SJCRH30 (cell line): ENCODE measurements at regions not wholly inside any gene's neighbourhood (a gene's known extent, or its start where the extent isn't known, plus 50 kb on each side); places are given as distances from the start of the nearest gene placed in this dataset.

Source experiments
- DNase-seq, 2 experiments: peaks; one replicate each; pipeline ENCODE4 v3.0.0-alpha.2; 2015 to 2020
- H3K27ac ChIP-seq: fragments of 250-450 bp; sonication (Bioruptor Pico); 2 replicates; pipeline ENCODE4 v1.5.1; 2020; ENCODE audit warnings: mild to moderate bottlenecking, moderate library complexity
- H3K27me3 ChIP-seq: fragments of 250-450 bp; sonication (Bioruptor Pico); 2 replicates; pipeline ENCODE4 v1.5.1; 2020; ENCODE audit warnings: mild to moderate bottlenecking, moderate library complexity
- H3K36me3 ChIP-seq: fragments of 250-450 bp; sonication (Bioruptor Pico); 2 replicates; pipeline ENCODE4 v1.5.1; 2020; ENCODE audit warnings: mild to moderate bottlenecking, moderate library complexity
- H3K4me1 ChIP-seq: fragments of 250-450 bp; sonication (Bioruptor Pico); 2 replicates; pipeline ENCODE4 v1.5.1; 2020; ENCODE audit warnings: mild to moderate bottlenecking, moderate library complexity
- H3K4me3 ChIP-seq: fragments of 250-450 bp; sonication (Bioruptor Pico); 2 replicates; pipeline ENCODE4 v1.5.1; 2020; ENCODE audit warnings: mild to moderate bottlenecking, moderate library complexity
- H3K9me3 ChIP-seq: fragments of 250-450 bp; sonication (Bioruptor Pico); replicated peaks from 2 replicates; pipeline ENCODE4 v1.5.1; 2020; ENCODE audit warnings: mild to moderate bottlenecking, moderate library complexity

GRCh38 chr13:22061806-22062391, 391.0 kb downstream of the FGF9 start:
- H3K27me3 ChIP-seq: no peaks in the 10 kb centered on the region; the same call in 1 of the 2 replicates
- no peaks in the 10 kb centered on the region for H3K36me3 ChIP-seq
- H3K4me3 ChIP-seq: no peak overlapping the region
- no peak for DNase-seq
- H3K27ac ChIP-seq: no peak overlapping the region
- no peaks in the 10 kb centered on the region for H3K4me1 ChIP-seq
- H3K9me3 ChIP-seq: no peaks in the 10 kb centered on the region

GRCh38 chr13:22062478-22063205, 391.8 kb downstream of the FGF9 start:
- H3K9me3 ChIP-seq: no peaks in the 10 kb centered on the region
- no peaks in the 10 kb centered on the region for H3K36me3 ChIP-seq
- no peak overlapping the region for H3K27ac ChIP-seq
- no peaks in the 10 kb centered on the region for H3K4me1 ChIP-seq
- H3K27me3 ChIP-seq: no peaks in the 10 kb centered on the region; the same call in 1 of the 2 replicates
- DNase-seq: no peak
- H3K4me3 ChIP-seq: no peak overlapping the region

- no peaks in the 10 kb centered on the region for H3K4me1 ChIP-seq
- no peaks in the 10 kb centered on the region for H3K36me3 ChIP-seq
- no peak overlapping the region for H3K4me3 ChIP-seq
- H3K27ac ChIP-seq: no peak overlapping the region
- no peaks in the 10 kb centered on the region for H3K27me3 ChIP-seq
- DNase-seq: no peak
- no peaks in the 10 kb centered on the region for H3K9me3 ChIP-seq
Measured at GRCh38 chr13:22063416-22064124, 392.7 kb downstream of the FGF9 start.

GRCh38 chr13:22064854-22065620, 394.2 kb downstream of the FGF9 start:
- Histone ChIP-seq H3K27ac (no peak overlapping the region), H3K27me3 (no peaks in the 10 kb centered on the region), H3K4me3 (no peak overlapping the region), H3K4me1 (no peaks in the 10 kb centered on the region), H3K9me3 (no peaks in the 10 kb centered on the region), H3K36me3 (no peaks in the 10 kb centered on the region)
- DNase-seq: no peak

GRCh38 chr13:22073718-22074117, 402.8 kb downstream of the FGF9 start:
- Histone ChIP-seq H3K4me1 (peaks cover 3% of the 10 kb centered on the region; the same call in 1 of the 2 replicates), H3K36me3 (no peaks in the 10 kb centered on the region), H3K4me3 (no peak overlapping the region), H3K27ac (no peak overlapping the region), H3K9me3 (no peaks in the 10 kb centered on the region), H3K27me3 (no peaks in the 10 kb centered on the region)
- DNase-seq: no peak

- Histone ChIP-seq H3K36me3 (no peaks in the 10 kb centered on the region), H3K9me3 (no peaks in the 10 kb centered on the region), H3K27me3 (no peaks in the 10 kb centered on the region; the same call in 1 of the 2 replicates), H3K27ac (no peak overlapping the region), H3K4me3 (no peak overlapping the region), H3K4me1 (peaks cover 3% of the 10 kb centered on the region; the same call in 1 of the 2 replicates)
- DNase-seq: no peak
Measured at GRCh38 chr13:22074403-22074802, 403.5 kb downstream of the FGF9 start.

GRCh38 chr13:22076658-22077057, 405.8 kb downstream of the FGF9 start:
- no peaks in the 10 kb centered on the region for H3K9me3 ChIP-seq
- no peak overlapping the region for H3K27ac ChIP-seq
- H3K36me3 ChIP-seq: no peaks in the 10 kb centered on the region
- H3K4me1 ChIP-seq: peaks cover 3% of the 10 kb centered on the region; the same call in 1 of the 2 replicates
- H3K27me3 ChIP-seq: no peaks in the 10 kb centered on the region; the same call in 1 of the 2 replicates
- H3K4me3 ChIP-seq: no peak overlapping the region
- DNase-seq: peak; percentile 26 to 41

- Histone ChIP-seq H3K4me1 (peaks cover 3% of the 10 kb centered on the region; the same call in 1 of the 2 replicates), H3K36me3 (no peaks in the 10 kb centered on the region), H3K27me3 (no peaks in the 10 kb centered on the region; the same call in 1 of the 2 replicates), H3K9me3 (no peaks in the 10 kb centered on the region), H3K4me3 (no peak overlapping the region), H3K27ac (no peak overlapping the region)
- no peak for DNase-seq
Measured at GRCh38 chr13:22077205-22077683, 406.4 kb downstream of the FGF9 start.

- Histone ChIP-seq H3K36me3 (no peaks in the 10 kb centered on the region), H3K27me3 (peaks cover 2% of the 10 kb centered on the region; the same call in 1 of the 2 replicates), H3K4me1 (peaks cover 3% of the 10 kb centered on the region; the same call in 1 of the 2 replicates), H3K27ac (no peak overlapping the region), H3K9me3 (no peaks in the 10 kb centered on the region), H3K4me3 (no peak overlapping the region)
- DNase-seq: no peak
Measured at GRCh38 chr13:22077764-22078163, 406.9 kb downstream of the FGF9 start.

- Histone ChIP-seq H3K4me3 (no peak overlapping the region), H3K9me3 (no peaks in the 10 kb centered on the region), H3K27me3 (peaks cover 2% of the 10 kb centered on the region; the same call in 1 of the 2 replicates), H3K4me1 (peaks cover 3% of the 10 kb centered on the region; the same call in 1 of the 2 replicates), H3K36me3 (no peaks in the 10 kb centered on the region), H3K27ac (no peak overlapping the region)
- DNase-seq: no peak
Measured at GRCh38 chr13:22079961-22080360, 409.1 kb downstream of the FGF9 start.

- no peaks in the 10 kb centered on the region for H3K9me3 ChIP-seq
- no peak overlapping the region for H3K4me3 ChIP-seq
- no peak overlapping the region for H3K27ac ChIP-seq
- peaks cover 2% of the 10 kb centered on the region; the same call in 1 of the 2 replicates for H3K27me3 ChIP-seq
- DNase-seq: no peak
- peaks cover 3% of the 10 kb centered on the region; the same call in 1 of the 2 replicates for H3K4me1 ChIP-seq
- no peaks in the 10 kb centered on the region for H3K36me3 ChIP-seq
Measured at GRCh38 chr13:22080832-22081231, 410.0 kb downstream of the FGF9 start.

GRCh38 chr13:22081430-22081829, 410.6 kb downstream of the FGF9 start:
- Histone ChIP-seq H3K36me3 (no peaks in the 10 kb centered on the region), H3K9me3 (no peaks in the 10 kb centered on the region), H3K4me1 (peaks cover 3% of the 10 kb centered on the region; the same call in 1 of the 2 replicates), H3K4me3 (no peak overlapping the region), H3K27ac (no peak overlapping the region), H3K27me3 (peaks cover 2% of the 10 kb centered on the region; the same call in 1 of the 2 replicates)
- DNase-seq: no peak

- DNase-seq: no peak
- no peak overlapping the region for H3K27ac ChIP-seq
- H3K27me3 ChIP-seq: peaks cover 2% of the 10 kb centered on the region; the same call in 1 of the 2 replicates
- H3K36me3 ChIP-seq: no peaks in the 10 kb centered on the region
- no peak overlapping the region for H3K4me3 ChIP-seq
- no peaks in the 10 kb centered on the region for H3K9me3 ChIP-seq
- H3K4me1 ChIP-seq: peaks cover 3% of the 10 kb centered on the region; the same call in 1 of the 2 replicates
Measured at GRCh38 chr13:22082030-22082429, 411.2 kb downstream of the FGF9 start.

GRCh38 chr13:22082437-22083100, 411.7 kb downstream of the FGF9 start:
- Histone ChIP-seq H3K36me3 (no peaks in the 10 kb centered on the region), H3K4me3 (no peak overlapping the region), H3K4me1 (peaks cover 1% of the 10 kb centered on the region; the same call in 1 of the 2 replicates), H3K27ac (no peak overlapping the region), H3K27me3 (peaks cover 2% of the 10 kb centered on the region; the same call in 1 of the 2 replicates), H3K9me3 (no peaks in the 10 kb centered on the region)
- no peak for DNase-seq
